Ascending aorta (tissue), 2 donors: ENCODE measurements at regions not wholly inside any gene's neighbourhood (a gene's known extent, or its start where the extent isn't known, plus 50 kb on each side); places are given as distances from the start of the nearest gene placed in this dataset.
A peak's percentile ranks its signal among the peaks of the same experiment; 100 is the strongest.

Experiments used
- DNase-seq, 2 donors: peaks; one replicate each; pipeline ENCODE4 v3.0.0-alpha.2; 2019; ENCODE audit warnings: low spot score in 2 of 2
- H3K27ac ChIP-seq, 2 donors: fragments of 200-600 bp; sonication (generic); one replicate each; pipeline ENCODE4 v1.5.1; 2016 to 2017; ENCODE audit warnings: mild to moderate bottlenecking in 1 of 2
- H3K27me3 ChIP-seq: fragments of 200-600 bp; sonication (generic); one replicate; pipeline ENCODE4 v1.5.1; 2017
- H3K36me3 ChIP-seq, 2 donors: fragments of 200-600 bp; sonication (generic); one replicate each; pipeline ENCODE4 v1.5.1; 2016
- H3K4me1 ChIP-seq, 2 donors: fragments of 200-600 bp; sonication (generic); one replicate each; pipeline ENCODE4 v1.5.1; 2016 to 2017; ENCODE audit warnings: mild to moderate bottlenecking in 1 of 2
- H3K4me3 ChIP-seq, 2 donors: fragments of 200-600 bp; sonication (generic); one replicate each; pipeline ENCODE4 v1.5.1; 2016 to 2017; ENCODE audit warnings: mild to moderate bottlenecking in 1 of 2
- H3K9me3 ChIP-seq, 2 donors: fragments of 200-600 bp; sonication (generic); one replicate each; pipeline ENCODE4 v1.5.1; 2016
- intact Hi-C: fragments of 100-400 bp; cut with DNase I; formaldehyde crosslinking; loops from one replicate; pipeline ENCODE4 v1.15.1; 2023
- TF ChIP-seq, protein P1 (sequence below), 3 experiments: fragments of 200-600 bp in 2 of 3; fragments of 450-650 bp in 1 of 3; sonication (generic) in 2 of 3; IDR thresholded peaks; one replicate each; pipeline ENCODE4 v1.5.1; 2016 to 2019; ENCODE audit warnings: antibody characterized with exemption in 3 of 3, mild to moderate bottlenecking in 1 of 3, moderate library complexity in 1 of 3

- Histone ChIP-seq H3K27me3 (no peaks in the 10 kb centered on the region), H3K36me3 (no peaks in the 10 kb centered on the region), H3K4me3 (no peak overlapping the region), H3K9me3 (no peaks in the 10 kb centered on the region), H3K4me1 (no peaks in the 10 kb centered on the region), H3K27ac (no peak overlapping the region)
- no peak for DNase-seq
- TF ChIP-seq, protein P1, sequence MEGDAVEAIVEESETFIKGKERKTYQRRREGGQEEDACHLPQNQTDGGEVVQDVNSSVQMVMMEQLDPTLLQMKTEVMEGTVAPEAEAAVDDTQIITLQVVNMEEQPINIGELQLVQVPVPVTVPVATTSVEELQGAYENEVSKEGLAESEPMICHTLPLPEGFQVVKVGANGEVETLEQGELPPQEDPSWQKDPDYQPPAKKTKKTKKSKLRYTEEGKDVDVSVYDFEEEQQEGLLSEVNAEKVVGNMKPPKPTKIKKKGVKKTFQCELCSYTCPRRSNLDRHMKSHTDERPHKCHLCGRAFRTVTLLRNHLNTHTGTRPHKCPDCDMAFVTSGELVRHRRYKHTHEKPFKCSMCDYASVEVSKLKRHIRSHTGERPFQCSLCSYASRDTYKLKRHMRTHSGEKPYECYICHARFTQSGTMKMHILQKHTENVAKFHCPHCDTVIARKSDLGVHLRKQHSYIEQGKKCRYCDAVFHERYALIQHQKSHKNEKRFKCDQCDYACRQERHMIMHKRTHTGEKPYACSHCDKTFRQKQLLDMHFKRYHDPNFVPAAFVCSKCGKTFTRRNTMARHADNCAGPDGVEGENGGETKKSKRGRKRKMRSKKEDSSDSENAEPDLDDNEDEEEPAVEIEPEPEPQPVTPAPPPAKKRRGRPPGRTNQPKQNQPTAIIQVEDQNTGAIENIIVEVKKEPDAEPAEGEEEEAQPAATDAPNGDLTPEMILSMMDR (IDR thresholded peaks at IDR 0.05): no peak
- intact Hi-C loops: no loop called here
These were observed 117.3 kb upstream of the PTCH1 start for GRCh38 chr9:95634114-95634513.

- Histone ChIP-seq H3K4me3 (no peak overlapping the region), H3K36me3 (no peaks in the 10 kb centered on the region), H3K27me3 (no peaks in the 10 kb centered on the region), H3K27ac (no peak overlapping the region), H3K4me1 (peaks cover 0 to 16% of the 10 kb centered on the region in 2 donors), H3K9me3 (no peaks in the 10 kb centered on the region)
- DNase-seq: no peak
- TF ChIP-seq, protein P1 (IDR thresholded peaks at IDR 0.05): no peak
- intact Hi-C loops: no loop called here
These were observed 112.8 kb upstream of the PTCH1 start for GRCh38 chr9:95629585-95629984.

DNA sequence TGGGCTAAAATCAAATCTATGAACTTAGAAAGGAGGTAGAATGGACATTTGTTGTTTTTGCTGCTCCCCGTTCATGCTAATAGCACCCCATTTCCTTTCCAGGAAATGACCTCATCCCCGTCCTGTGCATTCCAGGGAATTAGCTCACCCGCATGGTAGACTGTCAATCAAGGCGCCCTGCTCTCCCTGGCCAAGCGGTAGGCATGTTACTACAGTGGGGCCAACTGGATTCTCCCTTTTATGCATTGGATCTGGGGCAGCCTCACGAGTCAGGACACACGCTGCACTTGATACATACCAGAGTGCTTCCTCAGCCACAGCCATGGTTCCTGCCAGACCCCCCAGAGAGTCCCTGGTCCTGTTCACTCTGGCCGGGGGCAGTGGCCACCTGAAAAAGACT, 111.0 kb upstream of the PTCH1 start:
- no peak for DNase-seq
- Histone ChIP-seq H3K9me3 (no peaks in the 10 kb centered on the region), H3K4me3 (no peak overlapping the region), H3K4me1 (peaks cover 0 to 16% of the 10 kb centered on the region in 2 donors), H3K36me3 (no peaks in the 10 kb centered on the region), H3K27ac (no peak overlapping the region), H3K27me3 (no peaks in the 10 kb centered on the region)
- TF ChIP-seq, protein P1 (IDR thresholded peaks at IDR 0.05): no peak
- intact Hi-C loops: no loop called here

DNA sequence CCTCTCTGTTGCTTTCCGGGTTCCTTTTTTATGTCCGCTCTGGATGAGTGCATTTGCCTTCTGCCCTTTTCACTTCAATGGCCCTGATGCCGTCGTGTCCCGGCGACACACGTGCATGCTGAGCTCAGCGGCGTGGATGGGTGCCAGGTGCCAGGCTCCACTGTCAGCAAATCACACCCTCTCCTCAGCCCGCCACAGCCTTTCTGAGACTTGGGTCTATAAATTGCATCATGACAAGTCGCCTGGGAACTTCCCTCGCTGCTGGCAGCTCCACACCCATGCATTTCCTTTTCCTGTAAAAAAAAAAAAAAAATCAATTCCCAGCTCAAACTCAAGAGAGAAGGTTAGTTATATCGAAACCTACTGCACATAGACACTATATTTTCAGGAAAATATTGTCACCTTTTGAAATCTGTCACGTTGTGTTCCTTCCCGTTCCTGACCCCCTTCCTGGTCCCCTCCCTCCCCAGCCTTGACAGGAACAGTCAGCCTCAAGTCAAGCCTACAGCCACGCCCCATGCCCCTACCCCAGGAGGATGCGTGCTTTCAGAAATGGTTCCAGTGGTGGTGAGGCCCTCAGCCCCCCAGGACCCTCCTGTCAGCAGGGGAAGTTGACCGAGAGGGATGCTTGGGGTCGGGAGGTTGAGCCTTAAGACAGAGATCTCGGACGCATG, 110.3 kb upstream of the PTCH1 start:
- TF ChIP-seq, protein P1 (IDR thresholded peaks at IDR 0.05): no peak
- Histone ChIP-seq H3K4me1 (peaks cover 0 to 16% of the 10 kb centered on the region in 2 donors), H3K9me3 (no peaks in the 10 kb centered on the region), H3K27me3 (no peaks in the 10 kb centered on the region), H3K36me3 (no peaks in the 10 kb centered on the region), H3K27ac (peak overlapping the region in 1 of 2 donors; percentile 66), H3K4me3 (no peak overlapping the region)
- DNase-seq: peak; percentile 49 to 79
- intact Hi-C loops: no loop called here

- Histone ChIP-seq H3K4me3 (no peak overlapping the region), H3K27ac (peak overlapping the region in 1 of 2 donors; percentile 66), H3K36me3 (no peaks in the 10 kb centered on the region), H3K27me3 (no peaks in the 10 kb centered on the region), H3K9me3 (no peaks in the 10 kb centered on the region), H3K4me1 (peaks cover 0 to 16% of the 10 kb centered on the region in 2 donors)
- intact Hi-C loops: no loop called here
- TF ChIP-seq, protein P1 (IDR thresholded peaks at IDR 0.05): no peak
- DNase-seq: no peak
These were observed 109.6 kb upstream of the PTCH1 start for GRCh38 chr9:95626341-95626740.
